ENCODE measurements at regions not wholly inside any gene's neighbourhood (a gene's known extent, or its start where the extent isn't known, plus 50 kb on each side); places are given as distances from the start of the nearest gene placed in this dataset.

DNA sequence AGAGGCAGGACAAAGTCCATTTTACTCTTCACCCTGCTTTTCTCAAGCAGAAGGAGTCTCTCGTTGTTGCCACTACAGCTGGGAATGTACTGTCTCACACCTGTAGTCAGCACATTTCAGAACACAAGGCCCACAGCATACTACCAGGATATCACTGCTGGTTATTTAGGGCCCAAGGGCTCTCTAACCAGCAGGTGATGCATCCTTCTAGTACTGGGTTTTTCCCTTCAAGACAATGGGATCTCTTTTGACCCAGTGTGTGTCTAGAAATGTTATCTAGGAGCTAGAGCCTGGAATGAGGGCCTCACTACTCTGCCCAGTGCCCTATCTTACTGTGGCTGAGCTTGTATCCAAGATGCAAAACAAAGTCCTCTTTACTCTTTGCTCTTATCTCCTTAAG, 235.1 kb upstream of the PRR16 start:
- TF ChIP-seq MED13 (CRISPR knock-in tag; IDR thresholded peaks at IDR 0.05) (no peak), ARID3A (IDR thresholded peaks at IDR 0.05; ENCODE audit: low read depth, low read length) (no peak), KMT2A (CRISPR knock-in tag; IDR thresholded peaks at IDR 0.05) (no peak), ZZZ3 (CRISPR knock-in tag; IDR thresholded peaks at IDR 0.05; ENCODE audit: borderline replicate concordance) (no peak), ZNF274 (CRISPR knock-in tag; IDR thresholded peaks at IDR 0.05) (no peak), GABPA (IDR thresholded peaks at IDR 0.05; ENCODE audit: low read depth, low read length) (no peak), GABPA (CRISPR knock-in tag; IDR thresholded peaks at IDR 0.05; ENCODE audit: low read depth) (no peak), TGIF2 (CRISPR knock-in tag; IDR thresholded peaks at IDR 0.05) (no peak), AHDC1 (CRISPR knock-in tag; IDR thresholded peaks at IDR 0.05; ENCODE audit: borderline replicate concordance) (no peak), TAF1 (CRISPR knock-in tag; IDR thresholded peaks at IDR 0.05) (no peak)
- TF ChIP-seq, protein P1, sequence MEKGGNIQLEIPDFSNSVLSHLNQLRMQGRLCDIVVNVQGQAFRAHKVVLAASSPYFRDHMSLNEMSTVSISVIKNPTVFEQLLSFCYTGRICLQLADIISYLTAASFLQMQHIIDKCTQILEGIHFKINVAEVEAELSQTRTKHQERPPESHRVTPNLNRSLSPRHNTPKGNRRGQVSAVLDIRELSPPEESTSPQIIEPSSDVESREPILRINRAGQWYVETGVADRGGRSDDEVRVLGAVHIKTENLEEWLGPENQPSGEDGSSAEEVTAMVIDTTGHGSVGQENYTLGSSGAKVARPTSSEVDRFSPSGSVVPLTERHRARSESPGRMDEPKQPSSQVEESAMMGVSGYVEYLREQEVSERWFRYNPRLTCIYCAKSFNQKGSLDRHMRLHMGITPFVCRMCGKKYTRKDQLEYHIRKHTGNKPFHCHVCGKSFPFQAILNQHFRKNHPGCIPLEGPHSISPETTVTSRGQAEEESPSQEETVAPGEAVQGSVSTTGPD (CRISPR knock-in tag; IDR thresholded peaks at IDR 0.05), result no peak
- TF ChIP-seq, protein P2, sequence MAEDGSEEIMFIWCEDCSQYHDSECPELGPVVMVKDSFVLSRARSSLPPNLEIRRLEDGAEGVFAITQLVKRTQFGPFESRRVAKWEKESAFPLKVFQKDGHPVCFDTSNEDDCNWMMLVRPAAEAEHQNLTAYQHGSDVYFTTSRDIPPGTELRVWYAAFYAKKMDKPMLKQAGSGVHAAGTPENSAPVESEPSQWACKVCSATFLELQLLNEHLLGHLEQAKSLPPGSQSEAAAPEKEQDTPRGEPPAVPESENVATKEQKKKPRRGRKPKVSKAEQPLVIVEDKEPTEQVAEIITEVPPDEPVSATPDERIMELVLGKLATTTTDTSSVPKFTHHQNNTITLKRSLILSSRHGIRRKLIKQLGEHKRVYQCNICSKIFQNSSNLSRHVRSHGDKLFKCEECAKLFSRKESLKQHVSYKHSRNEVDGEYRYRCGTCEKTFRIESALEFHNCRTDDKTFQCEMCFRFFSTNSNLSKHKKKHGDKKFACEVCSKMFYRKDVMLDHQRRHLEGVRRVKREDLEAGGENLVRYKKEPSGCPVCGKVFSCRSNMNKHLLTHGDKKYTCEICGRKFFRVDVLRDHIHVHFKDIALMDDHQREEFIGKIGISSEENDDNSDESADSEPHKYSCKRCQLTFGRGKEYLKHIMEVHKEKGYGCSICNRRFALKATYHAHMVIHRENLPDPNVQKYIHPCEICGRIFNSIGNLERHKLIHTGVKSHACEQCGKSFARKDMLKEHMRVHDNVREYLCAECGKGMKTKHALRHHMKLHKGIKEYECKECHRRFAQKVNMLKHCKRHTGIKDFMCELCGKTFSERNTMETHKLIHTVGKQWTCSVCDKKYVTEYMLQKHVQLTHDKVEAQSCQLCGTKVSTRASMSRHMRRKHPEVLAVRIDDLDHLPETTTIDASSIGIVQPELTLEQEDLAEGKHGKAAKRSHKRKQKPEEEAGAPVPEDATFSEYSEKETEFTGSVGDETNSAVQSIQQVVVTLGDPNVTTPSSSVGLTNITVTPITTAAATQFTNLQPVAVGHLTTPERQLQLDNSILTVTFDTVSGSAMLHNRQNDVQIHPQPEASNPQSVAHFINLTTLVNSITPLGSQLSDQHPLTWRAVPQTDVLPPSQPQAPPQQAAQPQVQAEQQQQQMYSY (CRISPR knock-in tag; IDR thresholded peaks at IDR 0.05), result no peak

All from HepG2 (cell line).